ENCODE measurements at regions not wholly inside any gene's neighbourhood (a gene's known extent, or its start where the extent isn't known, plus 50 kb on each side); places are given as distances from the start of the nearest gene placed in this dataset.

- CTCF ChIA-PET = no interaction called here
- no peak for DNase-seq
- H3K27ac Mint-ChIP-seq = no peak overlapping the region
- intact Hi-C loops (cut with micrococcal nuclease) = no loop called here
- H3K4me3 Mint-ChIP-seq = no peak overlapping the region
- H3K4me1 Mint-ChIP-seq (ENCODE audit: low read depth) = no peaks in the 10 kb centered on the region
- no peaks in the 10 kb centered on the region for H3K36me3 Mint-ChIP-seq (ENCODE audit: low read depth)
- H3K27me3 Mint-ChIP-seq (ENCODE audit: low read depth) = peaks cover 2% of the 10 kb centered on the region
- H3K9me3 Mint-ChIP-seq = no peaks in the 10 kb centered on the region
Observed at GRCh38 chr6:90907931-90908655, 321.2 kb upstream of the MAP3K7 start.

GRCh38 chr6:90905351-90905750 is 318.5 kb upstream of the MAP3K7 start:
- CTCF ChIA-PET = no interaction called here
- Mint-ChIP-seq H3K9me3 (no peaks in the 10 kb centered on the region), H3K4me3 (no peak overlapping the region), H3K36me3 (ENCODE audit: low read depth) (no peaks in the 10 kb centered on the region), H3K27me3 (ENCODE audit: low read depth) (peaks cover 2% of the 10 kb centered on the region), H3K27ac (no peak overlapping the region), H3K4me1 (ENCODE audit: low read depth) (no peaks in the 10 kb centered on the region)
- DNase-seq = no peak
- intact Hi-C loops (cut with micrococcal nuclease) = no loop called here

DNA sequence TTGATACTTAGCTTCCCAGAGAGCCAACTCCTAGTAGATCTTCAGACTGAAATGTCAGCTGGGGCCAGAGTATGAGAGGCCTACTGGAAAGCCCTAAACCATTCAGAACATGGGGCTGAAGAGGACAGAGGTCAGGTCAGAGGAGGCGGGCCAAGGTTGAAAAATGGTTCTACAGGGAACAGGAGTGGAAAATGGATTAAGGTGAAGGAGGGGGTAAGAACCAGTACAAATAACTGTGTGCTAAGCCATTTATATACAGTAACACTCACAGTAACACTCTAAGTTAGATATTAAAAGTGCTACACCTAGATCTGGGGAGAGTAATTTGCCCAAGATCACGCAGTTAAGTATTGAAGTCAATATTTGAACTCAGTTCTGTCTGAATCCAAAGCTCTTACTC is 313.2 kb upstream of the MAP3K7 start:
- CTCF ChIA-PET = no interaction called here
- intact Hi-C loops (cut with micrococcal nuclease) = no loop called here
- no peak for DNase-seq
- no peaks in the 10 kb centered on the region for H3K9me3 Mint-ChIP-seq
- H3K4me1 Mint-ChIP-seq (ENCODE audit: low read depth) = no peaks in the 10 kb centered on the region
- H3K4me3 Mint-ChIP-seq = no peak overlapping the region
- H3K27ac Mint-ChIP-seq = no peak overlapping the region
- peaks cover 3% of the 10 kb centered on the region for H3K27me3 Mint-ChIP-seq (ENCODE audit: low read depth)
- H3K36me3 Mint-ChIP-seq (ENCODE audit: low read depth) = no peaks in the 10 kb centered on the region

DNA sequence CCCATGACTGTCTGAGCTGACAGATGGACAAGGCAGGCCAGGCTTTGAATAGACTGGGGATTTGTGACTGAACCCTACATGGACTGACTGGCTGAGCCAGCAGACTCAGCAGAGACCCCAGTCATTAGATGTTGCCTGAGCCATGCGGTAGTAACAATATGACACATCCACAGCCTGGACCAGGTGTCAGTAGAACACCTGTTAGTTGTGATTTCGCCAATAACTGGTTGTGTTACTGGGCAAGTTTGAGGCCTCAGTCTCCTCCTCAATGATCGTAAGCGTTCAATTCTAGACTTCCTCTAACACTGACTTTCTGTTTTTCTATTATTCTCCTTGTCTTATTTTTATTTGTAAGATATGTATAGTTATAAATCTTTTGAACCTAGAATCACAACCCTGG is 311.9 kb upstream of the MAP3K7 start:
- H3K4me1 Mint-ChIP-seq (ENCODE audit: low read depth) = no peaks in the 10 kb centered on the region
- no peaks in the 10 kb centered on the region for H3K36me3 Mint-ChIP-seq (ENCODE audit: low read depth)
- H3K27ac Mint-ChIP-seq = no peak overlapping the region
- H3K4me3 Mint-ChIP-seq = no peak overlapping the region
- no peak for DNase-seq
- intact Hi-C loops (cut with micrococcal nuclease) = no loop called here
- H3K9me3 Mint-ChIP-seq = no peaks in the 10 kb centered on the region
- CTCF ChIA-PET = no interaction called here
- H3K27me3 Mint-ChIP-seq (ENCODE audit: low read depth) = peaks cover 3% of the 10 kb centered on the region

DNA sequence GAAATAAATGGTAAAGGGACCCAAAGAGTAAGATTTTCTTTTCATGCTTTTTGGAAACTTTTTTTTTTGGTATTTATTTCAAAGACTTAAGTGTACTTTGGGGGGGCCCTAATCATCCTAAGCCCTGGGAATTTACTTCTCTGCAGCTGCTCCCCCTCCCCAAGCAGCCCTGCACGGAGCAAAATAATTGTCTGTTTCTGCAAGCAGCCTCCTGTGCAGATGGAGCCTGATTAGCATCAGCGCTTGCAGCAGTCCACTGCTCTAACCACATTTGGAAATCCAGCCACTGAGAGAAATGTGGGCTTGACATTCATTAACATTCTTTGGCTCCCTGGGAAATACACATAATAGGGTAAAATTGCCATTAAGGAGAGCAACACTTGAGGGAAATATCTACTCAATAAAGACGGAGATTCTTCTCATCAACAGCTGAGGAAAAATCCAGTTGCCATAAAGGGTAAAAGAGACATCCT is 309.2 kb upstream of the MAP3K7 start:
- no peak overlapping the region for H3K4me3 Mint-ChIP-seq
- H3K36me3 Mint-ChIP-seq (ENCODE audit: low read depth) = no peaks in the 10 kb centered on the region
- no peaks in the 10 kb centered on the region for H3K4me1 Mint-ChIP-seq (ENCODE audit: low read depth)
- peaks cover 3% of the 10 kb centered on the region for H3K27me3 Mint-ChIP-seq (ENCODE audit: low read depth)
- CTCF ChIA-PET = no interaction called here
- no peak overlapping the region for H3K27ac Mint-ChIP-seq
- no peak for DNase-seq
- intact Hi-C loops (cut with micrococcal nuclease) = no loop called here
- H3K9me3 Mint-ChIP-seq = no peaks in the 10 kb centered on the region

- H3K4me1 Mint-ChIP-seq (ENCODE audit: low read depth) = no peaks in the 10 kb centered on the region
- peaks cover 3% of the 10 kb centered on the region for H3K27me3 Mint-ChIP-seq (ENCODE audit: low read depth)
- no peaks in the 10 kb centered on the region for H3K36me3 Mint-ChIP-seq (ENCODE audit: low read depth)
- DNase-seq = no peak
- H3K4me3 Mint-ChIP-seq = no peak overlapping the region
- intact Hi-C loops (cut with micrococcal nuclease) = no loop called here
- no peaks in the 10 kb centered on the region for H3K9me3 Mint-ChIP-seq
- H3K27ac Mint-ChIP-seq = no peak overlapping the region
- CTCF ChIA-PET = no interaction called here
Observed at GRCh38 chr6:90895299-90896074, 308.6 kb upstream of the MAP3K7 start.

DNA sequence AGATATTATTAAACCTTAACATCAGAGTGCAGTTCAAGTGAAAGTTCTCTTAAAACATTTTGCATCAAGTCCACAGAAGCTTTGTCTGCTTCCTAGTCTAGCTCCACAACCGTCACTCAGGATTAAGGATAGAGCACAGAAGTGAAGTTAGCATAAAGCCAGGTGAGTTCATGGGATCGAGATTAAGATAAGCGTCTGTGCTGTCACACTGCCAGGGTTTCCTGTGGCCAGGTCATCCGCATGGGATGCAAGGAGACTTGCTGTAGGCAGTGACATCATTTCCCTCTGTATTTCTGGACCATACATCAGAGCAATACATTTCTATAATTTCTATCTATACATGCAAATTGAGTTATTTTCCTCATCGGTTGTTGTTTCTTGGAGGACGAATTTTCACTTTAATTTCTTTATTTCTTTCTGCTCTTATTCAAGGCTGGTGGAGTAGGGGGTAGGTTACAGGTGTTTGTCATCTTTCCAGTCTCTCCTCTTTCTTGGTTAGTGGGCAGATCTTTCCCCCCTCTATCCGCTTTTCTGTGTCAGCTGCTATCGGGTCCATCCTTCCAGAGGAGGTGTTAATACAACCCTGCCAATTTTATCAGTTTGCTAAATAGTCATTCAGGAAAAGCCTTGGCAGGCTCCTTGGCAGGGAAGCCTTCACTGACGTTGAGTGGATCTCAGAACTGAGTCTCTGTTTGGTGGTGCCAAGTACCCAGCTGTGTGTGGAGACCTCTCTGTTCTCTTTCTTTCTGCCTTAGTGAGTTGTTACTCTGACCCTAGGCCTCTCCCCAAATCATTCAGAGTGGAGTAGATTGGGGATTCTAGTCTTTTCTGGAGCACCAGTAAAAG is 307.6 kb upstream of the MAP3K7 start:
- Mint-ChIP-seq H3K4me1 (ENCODE audit: low read depth) (no peaks in the 10 kb centered on the region), H3K36me3 (ENCODE audit: low read depth) (no peaks in the 10 kb centered on the region), H3K27ac (no peak overlapping the region), H3K4me3 (no peak overlapping the region), H3K9me3 (no peaks in the 10 kb centered on the region), H3K27me3 (ENCODE audit: low read depth) (peaks cover 1% of the 10 kb centered on the region)
- DNase-seq = no peak
- intact Hi-C loops (cut with micrococcal nuclease) = no loop called here
- CTCF ChIA-PET = no interaction called here

DNA sequence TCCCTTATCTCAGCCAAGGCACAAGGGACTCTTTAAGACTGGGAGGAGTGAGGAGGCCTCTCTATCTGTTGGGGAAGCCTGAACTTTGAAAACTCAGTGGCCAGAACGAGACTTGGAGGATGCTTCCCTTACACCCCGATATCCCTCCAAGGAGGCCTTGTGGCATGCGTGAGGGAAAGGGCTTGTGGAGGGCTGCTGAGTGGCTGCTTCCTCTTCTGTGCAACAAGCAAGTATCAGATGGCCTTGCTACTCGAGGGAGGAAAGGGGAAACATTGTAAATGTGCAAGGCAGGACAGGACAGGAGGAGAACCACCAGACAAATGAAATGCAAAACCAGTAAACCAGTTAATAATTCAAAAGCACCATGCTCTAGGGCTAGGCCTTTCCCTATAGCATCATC is 306.5 kb upstream of the MAP3K7 start:
- no peaks in the 10 kb centered on the region for H3K4me1 Mint-ChIP-seq (ENCODE audit: low read depth)
- H3K9me3 Mint-ChIP-seq = no peaks in the 10 kb centered on the region
- no peak overlapping the region for H3K27ac Mint-ChIP-seq
- H3K4me3 Mint-ChIP-seq = no peak overlapping the region
- peaks cover 1% of the 10 kb centered on the region for H3K27me3 Mint-ChIP-seq (ENCODE audit: low read depth)
- intact Hi-C loops (cut with micrococcal nuclease) = no loop called here
- H3K36me3 Mint-ChIP-seq (ENCODE audit: low read depth) = no peaks in the 10 kb centered on the region
- CTCF ChIA-PET = no interaction called here
- DNase-seq = no peak

DNA sequence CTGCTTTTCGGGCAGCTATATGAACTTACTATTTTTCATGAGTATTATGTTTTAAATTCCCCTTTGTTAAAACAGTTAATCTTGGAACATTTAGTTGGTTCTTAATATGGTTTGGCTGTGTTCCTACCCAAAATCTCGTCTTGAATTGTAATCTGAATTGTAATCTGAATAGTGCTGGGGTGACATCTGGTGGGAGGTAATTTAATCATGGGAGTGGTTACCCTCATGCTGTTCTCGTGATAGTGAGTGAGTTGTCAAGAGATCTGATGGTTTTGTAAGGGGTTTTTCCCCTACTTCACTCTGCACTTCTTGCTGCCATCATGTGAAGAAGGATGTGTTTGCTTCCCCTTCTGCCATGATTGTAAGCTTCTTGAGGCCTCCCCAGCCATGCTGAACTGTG is 305.4 kb upstream of the MAP3K7 start:
- no peaks in the 10 kb centered on the region for H3K9me3 Mint-ChIP-seq
- no peak overlapping the region for H3K4me3 Mint-ChIP-seq
- CTCF ChIA-PET = interaction anchor here (0.6 to 0.7 kb wide), 2 partner anchors 261 to 376 kb away, joined by 3 to 4 read pairs; no protein-coding TSS in a partner anchor
- DNase-seq = no peak
- no peak overlapping the region for H3K27ac Mint-ChIP-seq
- intact Hi-C loops (cut with micrococcal nuclease) = loop anchor here (1.0 kb wide), 1 partner anchor 281 kb away; no protein-coding TSS in a partner anchor
- no peaks in the 10 kb centered on the region for H3K4me1 Mint-ChIP-seq (ENCODE audit: low read depth)
- H3K27me3 Mint-ChIP-seq (ENCODE audit: low read depth) = peaks cover 1% of the 10 kb centered on the region
- no peaks in the 10 kb centered on the region for H3K36me3 Mint-ChIP-seq (ENCODE audit: low read depth)

DNA sequence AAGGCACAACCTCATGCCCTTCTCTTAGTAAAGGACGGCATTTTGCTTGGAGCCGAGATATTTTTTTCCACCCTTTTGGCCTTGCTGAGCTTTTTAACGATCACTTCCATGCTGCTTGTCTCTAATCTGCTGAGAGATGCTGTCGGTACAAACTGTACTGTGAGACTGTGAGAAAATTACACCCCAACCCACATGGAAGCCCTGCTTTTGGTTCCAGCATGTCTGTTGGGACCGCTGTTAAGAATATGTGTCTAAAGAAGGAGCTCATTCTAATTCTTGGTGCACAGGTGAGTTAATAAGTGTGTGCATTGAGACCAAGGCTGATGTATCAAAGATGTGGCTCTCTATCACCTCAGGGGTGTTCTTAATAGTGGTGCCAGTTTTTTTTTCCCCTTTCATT is 304.5 kb upstream of the MAP3K7 start:
- Mint-ChIP-seq H3K4me3 (no peak overlapping the region), H3K27ac (no peak overlapping the region), H3K4me1 (ENCODE audit: low read depth) (no peaks in the 10 kb centered on the region), H3K9me3 (no peaks in the 10 kb centered on the region), H3K36me3 (ENCODE audit: low read depth) (no peaks in the 10 kb centered on the region), H3K27me3 (ENCODE audit: low read depth) (peaks cover 1% of the 10 kb centered on the region)
- DNase-seq = no peak
- intact Hi-C loops (cut with micrococcal nuclease) = no loop called here
- CTCF ChIA-PET = interaction anchor here (1.1 kb wide), 1 partner anchor 18 kb away, joined by 3 read pairs; no protein-coding TSS in a partner anchor

DNA sequence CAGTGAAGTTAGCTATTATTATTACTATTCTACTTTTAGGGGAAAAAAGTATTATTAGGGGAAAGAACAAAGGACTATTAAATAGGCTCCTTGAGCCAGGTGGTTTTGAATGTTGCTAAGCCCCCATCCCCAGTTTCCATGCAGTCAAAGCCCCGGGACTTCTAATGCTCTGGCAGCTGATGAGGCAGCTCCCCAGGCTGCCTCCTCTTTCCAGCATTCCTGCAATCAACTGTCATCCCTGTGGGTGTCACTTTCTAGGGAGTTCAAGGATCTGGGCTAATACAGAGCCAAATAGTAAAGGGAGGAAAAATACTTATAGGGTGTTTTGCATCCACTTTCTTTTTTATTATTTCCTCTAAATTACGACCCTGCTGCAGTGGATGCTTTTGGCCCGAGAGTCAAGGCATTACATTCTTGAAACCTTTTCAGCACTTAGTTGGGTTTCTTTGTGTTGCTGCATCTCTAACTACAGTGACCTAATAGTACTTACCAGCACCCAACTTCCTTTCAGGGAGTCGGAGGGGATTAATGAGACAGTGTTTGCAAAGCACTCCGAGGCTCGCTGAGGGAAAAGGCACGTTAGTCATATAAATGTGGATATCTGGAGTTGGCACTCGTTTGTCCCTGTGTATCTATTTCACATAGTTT is 303.9 kb upstream of the MAP3K7 start:
- Mint-ChIP-seq H3K9me3 (no peaks in the 10 kb centered on the region), H3K4me1 (ENCODE audit: low read depth) (no peaks in the 10 kb centered on the region), H3K27ac (no peak overlapping the region), H3K36me3 (ENCODE audit: low read depth) (no peaks in the 10 kb centered on the region), H3K27me3 (ENCODE audit: low read depth) (peaks cover under 1% of the 10 kb centered on the region), H3K4me3 (no peak overlapping the region)
- intact Hi-C loops (cut with micrococcal nuclease) = no loop called here
- CTCF ChIA-PET = interaction anchor here (1.1 kb wide), 1 partner anchor 19 kb away, joined by 3 read pairs; no protein-coding TSS in a partner anchor
- no peak for DNase-seq

- Mint-ChIP-seq H3K4me1 (ENCODE audit: low read depth) (no peaks in the 10 kb centered on the region), H3K9me3 (peaks cover under 1% of the 10 kb centered on the region), H3K27ac (no peak overlapping the region), H3K27me3 (ENCODE audit: low read depth) (peaks cover 5% of the 10 kb centered on the region), H3K36me3 (ENCODE audit: low read depth) (no peaks in the 10 kb centered on the region), H3K4me3 (no peak overlapping the region)
- CTCF ChIA-PET = no interaction called here
- intact Hi-C loops (cut with micrococcal nuclease) = no loop called here
- no peak for DNase-seq
Observed at GRCh38 chr6:90887764-90888163, 300.9 kb upstream of the MAP3K7 start.
